ENCODE measurements at regions not wholly inside any gene's neighbourhood (a gene's known extent, or its start where the extent isn't known, plus 50 kb on each side); places are given as distances from the start of the nearest gene placed in this dataset.

DNA sequence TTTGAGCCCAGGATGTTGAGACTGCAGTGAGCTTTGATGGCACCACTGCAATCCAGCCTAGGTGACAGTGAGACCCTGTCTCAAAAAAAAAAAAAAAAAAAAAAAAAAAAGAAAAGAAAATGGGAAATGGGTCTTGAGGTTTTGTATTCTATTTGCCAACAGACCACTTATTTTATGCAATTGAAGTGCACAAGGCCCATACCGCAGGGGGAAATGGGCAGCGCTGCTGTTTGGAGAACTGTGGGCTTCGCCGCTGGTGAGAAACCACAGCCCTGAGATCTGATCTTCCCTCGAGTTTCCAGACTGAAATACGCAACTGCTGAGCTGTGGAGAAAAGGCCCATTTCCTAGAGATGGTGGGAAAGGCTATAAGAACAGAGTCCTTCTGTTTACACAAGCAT is 512.0 kb downstream of the TCERG1L start:
- no peaks in the 10 kb centered on the region for H3K36me3 ChIP-seq (ENCODE audit: insufficient read depth, low read length)
- TF ChIP-seq, protein P1, sequence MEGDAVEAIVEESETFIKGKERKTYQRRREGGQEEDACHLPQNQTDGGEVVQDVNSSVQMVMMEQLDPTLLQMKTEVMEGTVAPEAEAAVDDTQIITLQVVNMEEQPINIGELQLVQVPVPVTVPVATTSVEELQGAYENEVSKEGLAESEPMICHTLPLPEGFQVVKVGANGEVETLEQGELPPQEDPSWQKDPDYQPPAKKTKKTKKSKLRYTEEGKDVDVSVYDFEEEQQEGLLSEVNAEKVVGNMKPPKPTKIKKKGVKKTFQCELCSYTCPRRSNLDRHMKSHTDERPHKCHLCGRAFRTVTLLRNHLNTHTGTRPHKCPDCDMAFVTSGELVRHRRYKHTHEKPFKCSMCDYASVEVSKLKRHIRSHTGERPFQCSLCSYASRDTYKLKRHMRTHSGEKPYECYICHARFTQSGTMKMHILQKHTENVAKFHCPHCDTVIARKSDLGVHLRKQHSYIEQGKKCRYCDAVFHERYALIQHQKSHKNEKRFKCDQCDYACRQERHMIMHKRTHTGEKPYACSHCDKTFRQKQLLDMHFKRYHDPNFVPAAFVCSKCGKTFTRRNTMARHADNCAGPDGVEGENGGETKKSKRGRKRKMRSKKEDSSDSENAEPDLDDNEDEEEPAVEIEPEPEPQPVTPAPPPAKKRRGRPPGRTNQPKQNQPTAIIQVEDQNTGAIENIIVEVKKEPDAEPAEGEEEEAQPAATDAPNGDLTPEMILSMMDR (conservative IDR thresholded peaks at IDR 0.05; ENCODE audit: low read length), result no peak
- TF ChIP-seq EZH2phosphoT487 (IDR thresholded peaks at IDR 0.05; ENCODE audit: borderline replicate concordance, low read depth, low read length), result no peak
- BruUV-seq (replicated peaks), result no TSS peak
- ChIA-PET POLR2A (interaction anchor here (0.7 kb wide), 1 partner anchor 143 kb away, joined by 3 read pairs; no protein-coding TSS in a partner anchor), CTCF (ENCODE audit: unreplicated experiment) (no interaction called here)
- H3K9me3 ChIP-seq (ENCODE audit: low read length), result no peaks in the 10 kb centered on the region
- H3K79me2 ChIP-seq (ENCODE audit: insufficient read depth, low read depth, low read length), result no peaks in the 10 kb centered on the region
- H3K4me2 ChIP-seq (ENCODE audit: low read length), result no peak overlapping the region
- no peak overlapping the region for H3K4me3 ChIP-seq (ENCODE audit: low read depth, low read length, poor library complexity, severe bottlenecking)
- H2AFZ ChIP-seq (ENCODE audit: low read length), result no peak overlapping the region
- H3K4me1 ChIP-seq (ENCODE audit: insufficient read depth, low read length, poor library complexity, severe bottlenecking), result no peaks in the 10 kb centered on the region
- no peaks in the 10 kb centered on the region for H3K9me2 ChIP-seq (ENCODE audit: insufficient read depth, low read length)
- H3K27ac ChIP-seq (ENCODE audit: low read depth, low read length, poor library complexity, severe bottlenecking), result no peak overlapping the region
- DNase-seq (ENCODE audit: low spot score), result no peak
- intact Hi-C loops (cut with micrococcal nuclease; ENCODE audit: unreplicated experiment), result no loop called here
- H4K20me1 ChIP-seq (ENCODE audit: insufficient read depth, low read length), result no peaks in the 10 kb centered on the region

- no peak overlapping the region for H3K4me2 ChIP-seq (ENCODE audit: low read length)
- no TSS peak for BruUV-seq (replicated peaks)
- no peaks in the 10 kb centered on the region for H3K79me2 ChIP-seq (ENCODE audit: insufficient read depth, low read depth, low read length)
- H3K4me3 ChIP-seq (ENCODE audit: low read depth, low read length, poor library complexity, severe bottlenecking), result no peak overlapping the region
- TF ChIP-seq, protein P1 (conservative IDR thresholded peaks at IDR 0.05; ENCODE audit: low read length), result no peak
- no peak for TF ChIP-seq EZH2phosphoT487 (IDR thresholded peaks at IDR 0.05; ENCODE audit: borderline replicate concordance, low read depth, low read length)
- H3K9me2 ChIP-seq (ENCODE audit: insufficient read depth, low read length), result no peaks in the 10 kb centered on the region
- POLR2A ChIA-PET, result no interaction called here
- H3K36me3 ChIP-seq (ENCODE audit: insufficient read depth, low read length), result no peaks in the 10 kb centered on the region
- no peaks in the 10 kb centered on the region for H4K20me1 ChIP-seq (ENCODE audit: insufficient read depth, low read length)
- CTCF ChIA-PET (ENCODE audit: unreplicated experiment), result no interaction called here
- DNase-seq (ENCODE audit: low spot score), result no peak
- no peaks in the 10 kb centered on the region for H3K9me3 ChIP-seq (ENCODE audit: low read length)
- H3K4me1 ChIP-seq (ENCODE audit: insufficient read depth, low read length, poor library complexity, severe bottlenecking), result no peaks in the 10 kb centered on the region
- intact Hi-C loops (cut with micrococcal nuclease; ENCODE audit: unreplicated experiment), result no loop called here
- H2AFZ ChIP-seq (ENCODE audit: low read length), result no peak overlapping the region
- H3K27ac ChIP-seq (ENCODE audit: low read depth, low read length, poor library complexity, severe bottlenecking), result no peak overlapping the region
These were observed 511.2 kb downstream of the TCERG1L start for GRCh38 chr10:130800281-130800680.

DNA sequence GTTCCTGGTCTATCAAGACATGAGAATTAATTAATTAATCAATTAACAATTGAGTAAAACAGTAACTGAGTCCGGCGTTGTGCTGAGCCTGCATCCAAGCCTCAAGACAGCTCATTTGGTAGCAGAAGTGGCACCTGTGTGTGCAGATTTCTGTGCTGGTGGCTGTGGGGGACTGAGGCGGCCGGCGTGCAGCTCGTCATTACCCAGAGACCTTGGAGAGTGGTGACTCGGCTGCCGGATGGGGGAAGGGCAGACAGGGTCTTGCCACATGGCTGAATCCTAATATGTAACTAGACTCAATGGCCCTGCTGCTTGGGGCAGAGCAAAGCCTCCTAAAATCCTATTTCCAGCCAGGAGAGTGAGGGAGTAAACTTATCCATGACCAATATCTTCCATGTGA is 510.2 kb downstream of the TCERG1L start:
- ChIA-PET POLR2A (no interaction called here), CTCF (ENCODE audit: unreplicated experiment) (no interaction called here)
- intact Hi-C loops (cut with micrococcal nuclease; ENCODE audit: unreplicated experiment), result no loop called here
- Histone ChIP-seq H3K9me3 (ENCODE audit: low read length) (no peaks in the 10 kb centered on the region), H3K4me2 (ENCODE audit: low read length) (no peak overlapping the region), H3K9me2 (ENCODE audit: insufficient read depth, low read length) (no peaks in the 10 kb centered on the region), H4K20me1 (ENCODE audit: insufficient read depth, low read length) (no peaks in the 10 kb centered on the region), H3K4me1 (ENCODE audit: insufficient read depth, low read length, poor library complexity, severe bottlenecking) (no peaks in the 10 kb centered on the region), H2AFZ (ENCODE audit: low read length) (no peak overlapping the region), H3K79me2 (ENCODE audit: insufficient read depth, low read depth, low read length) (no peaks in the 10 kb centered on the region), H3K36me3 (ENCODE audit: insufficient read depth, low read length) (no peaks in the 10 kb centered on the region), H3K4me3 (ENCODE audit: low read depth, low read length, poor library complexity, severe bottlenecking) (no peak overlapping the region), H3K27ac (ENCODE audit: low read depth, low read length, poor library complexity, severe bottlenecking) (no peak overlapping the region)
- DNase-seq (ENCODE audit: low spot score), result no peak
- no TSS peak for BruUV-seq (replicated peaks)
- no peak for TF ChIP-seq EZH2phosphoT487 (IDR thresholded peaks at IDR 0.05; ENCODE audit: borderline replicate concordance, low read depth, low read length)
- TF ChIP-seq, protein P1 (conservative IDR thresholded peaks at IDR 0.05; ENCODE audit: low read length), result no peak
